Raji (cell line): ENCODE measurements at regions not wholly inside any gene's neighbourhood (a gene's known extent, or its start where the extent isn't known, plus 50 kb on each side); places are given as distances from the start of the nearest gene placed in this dataset.

ENCODE experiments used
- POLR2A ChIP-seq: IDR thresholded peaks from 2 replicates; pipeline ENCODE4 v1.6.1; 2011; ENCODE audit warnings: low read depth, low read length, control low read depth; ENCODE audit not compliant: insufficient read depth

- TF ChIP-seq POLR2A = no peak
Measured at GRCh38 chr6:25064006-25064405, 128.2 kb upstream of the RIPOR2 start.

- no peak for TF ChIP-seq POLR2A
Measured at GRCh38 chr6:25065666-25066065, 129.9 kb upstream of the RIPOR2 start.

GRCh38 chr6:25066593-25066992 is 130.8 kb upstream of the RIPOR2 start:
- no peak for TF ChIP-seq POLR2A

- no peak for TF ChIP-seq POLR2A
Measured at GRCh38 chr6:25068866-25069265, 133.1 kb upstream of the RIPOR2 start.

- TF ChIP-seq POLR2A = no peak
Measured at GRCh38 chr6:25070547-25071366, 135.0 kb upstream of the RIPOR2 start.

- TF ChIP-seq POLR2A = no peak
Measured at GRCh38 chr6:25078141-25078540, 142.4 kb upstream of the RIPOR2 start.

GRCh38 chr6:25083784-25084507 is 148.2 kb upstream of the RIPOR2 start:
- TF ChIP-seq POLR2A = no peak

- TF ChIP-seq POLR2A = no peak
Measured at GRCh38 chr6:25084508-25084833, 148.7 kb upstream of the RIPOR2 start.

GRCh38 chr6:25085756-25086155 is 150.0 kb upstream of the RIPOR2 start:
- no peak for TF ChIP-seq POLR2A

GRCh38 chr6:25086500-25087091 is 150.8 kb upstream of the RIPOR2 start:
- TF ChIP-seq POLR2A = no peak

- no peak for TF ChIP-seq POLR2A
Measured at GRCh38 chr6:25088513-25088912, 152.8 kb upstream of the RIPOR2 start.

- no peak for TF ChIP-seq POLR2A
Measured at GRCh38 chr6:25089442-25089841, 153.7 kb upstream of the RIPOR2 start.

- no peak for TF ChIP-seq POLR2A
Measured at GRCh38 chr6:25094726-25095125, 159.0 kb upstream of the RIPOR2 start.

GRCh38 chr6:25100288-25100687 is 164.5 kb upstream of the RIPOR2 start:
- TF ChIP-seq POLR2A = no peak

- TF ChIP-seq POLR2A = no peak
Measured at GRCh38 chr6:25103603-25104002, 167.8 kb upstream of the RIPOR2 start.
